ENCODE measurements at regions not wholly inside any gene's neighbourhood (a gene's known extent, or its start where the extent isn't known, plus 50 kb on each side); places are given as distances from the start of the nearest gene placed in this dataset.

DNA sequence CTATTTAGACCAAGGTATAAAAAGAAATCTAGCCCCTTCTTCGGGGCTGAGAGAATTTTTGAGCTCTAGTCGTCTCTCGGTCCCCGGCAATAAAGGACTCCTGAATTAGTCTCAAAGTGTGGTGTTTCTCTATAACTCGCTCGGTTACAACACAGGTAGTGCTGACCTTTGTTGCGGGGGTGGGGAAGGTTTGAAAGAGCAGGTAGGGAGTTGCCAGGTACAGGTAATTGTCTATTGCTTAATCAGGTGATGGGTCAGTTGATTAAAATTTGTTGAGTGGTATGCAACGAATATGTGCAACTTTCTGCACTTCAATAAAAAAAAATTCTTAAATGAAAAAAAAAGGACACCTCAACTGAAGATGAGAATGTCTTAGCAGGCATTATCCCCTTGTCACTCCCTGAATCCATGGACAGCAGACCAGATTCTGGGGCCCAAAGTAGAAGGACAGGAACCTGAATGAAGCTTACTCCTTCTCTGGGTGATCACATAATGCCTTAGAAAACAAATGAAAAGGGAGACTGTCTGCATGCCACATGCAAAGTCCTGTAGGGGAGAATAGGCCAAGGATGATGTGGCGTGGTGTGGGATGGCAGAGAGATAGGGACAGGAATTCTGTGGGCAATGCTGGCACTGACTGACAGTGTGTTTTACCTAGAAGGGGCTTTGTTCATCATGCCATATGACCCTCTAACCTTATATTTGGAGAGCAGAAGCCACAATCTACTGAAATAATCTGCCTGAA, 157.6 kb upstream of the OLIG3 start:
- Histone ChIP-seq H3K36me3 (ENCODE audit: control insufficient read depth in 2 of 4, insufficient read depth in 4 of 4, low read length in 3 of 4) (peaks cover 0 to 2% (median 0%) of the 10 kb centered on the region in 4 experiments; a peak in 1 of 8 replicates), H2AK5ac (ENCODE audit: low read depth, low read length) (no peak overlapping the region), H4K20me1 (replicated peaks in 1 of 2; ENCODE audit: control insufficient read depth in 1 of 2, insufficient read depth in 2 of 2, low read length in 2 of 2) (no peaks in the 10 kb centered on the region), H3K79me1 (ENCODE audit: low read depth, low read length) (no peaks in the 10 kb centered on the region), H3K23me2 (ENCODE audit: low read depth, low read length) (no peaks in the 10 kb centered on the region), H3K4me2 (ENCODE audit: insufficient read depth in 1 of 2, low read depth in 2 of 2, low read length in 2 of 2) (no peak overlapping the region), H4K5ac (ENCODE audit: insufficient read length, low read depth, low read length) (no peak overlapping the region), H3K27me3 (replicated peaks in 1 of 4; ENCODE audit: control insufficient read depth in 3 of 4, extremely low read depth in 1 of 4, insufficient read depth in 3 of 4, low read length in 3 of 4) (no peaks in the 10 kb centered on the region), H4K8ac (ENCODE audit: extremely low read depth, insufficient read depth, low read length) (no peak overlapping the region), H2BK15ac (ENCODE audit: low read length) (no peak overlapping the region), H3K9ac (replicated peaks in 1 of 4; ENCODE audit: extremely low read depth in 1 of 4, low read depth in 3 of 4, low read length in 3 of 4) (no peak overlapping the region), H2BK20ac (ENCODE audit: low read length) (no peak overlapping the region), H3K18ac (ENCODE audit: extremely low read depth, low read length) (no peak overlapping the region), H4K91ac (replicated peaks; ENCODE audit: insufficient read length, low read length) (no peak overlapping the region), H3K23ac (ENCODE audit: insufficient read length) (no peak overlapping the region), H2BK120ac (replicated peaks; ENCODE audit: low read depth, low read length) (no peak overlapping the region), H3K9me3 (ENCODE audit: insufficient read depth in 2 of 2, low read depth in 1 of 2, low read length in 1 of 2) (peaks cover 34 to 36% of the 10 kb centered on the region in 2 experiments), H3K4me3 (ENCODE audit: extremely low read depth in 1 of 4, insufficient read depth in 2 of 4, low read depth in 3 of 4, low read length in 4 of 4) (no peak overlapping the region), H3K27ac (ENCODE audit: low read depth, low read length) (no peak overlapping the region), H2AFZ (ENCODE audit: low read length) (no peak overlapping the region), H3K4ac (replicated peaks; ENCODE audit: insufficient read length, low read depth, low read length) (no peak overlapping the region), H3K14ac (ENCODE audit: insufficient read length) (no peak overlapping the region), H3K56ac (replicated peaks; ENCODE audit: insufficient read length, low read depth, low read length) (no peak overlapping the region), H2BK12ac (ENCODE audit: low read depth, low read length) (no peak overlapping the region), H2BK5ac (ENCODE audit: low read depth, low read length) (no peak overlapping the region), H3K79me2 (ENCODE audit: control insufficient read depth in 1 of 2, insufficient read depth in 2 of 2, low read length in 2 of 2) (no peaks in the 10 kb centered on the region), H3K4me1 (replicated peaks in 1 of 4; ENCODE audit: control insufficient read depth in 3 of 4, insufficient read depth in 4 of 4, low read length in 3 of 4) (no peaks in the 10 kb centered on the region)
- no peak for TF ChIP-seq ZNF274 (IDR thresholded peaks at IDR 0.05; ENCODE audit: borderline replicate concordance, extremely low read depth, low read length)
- no peak for TF ChIP-seq CTBP2 (IDR thresholded peaks at IDR 0.05; ENCODE audit: borderline replicate concordance, insufficient read depth, insufficient read length, low read length)
- no peak for TF ChIP-seq NRF1 (IDR thresholded peaks at IDR 0.05; ENCODE audit: low read depth, low read length)
- TF ChIP-seq TEAD4 (IDR thresholded peaks at IDR 0.05; ENCODE audit: low read depth, low read length), result no peak
- TF ChIP-seq TBP (IDR thresholded peaks at IDR 0.05; ENCODE audit: low read depth, low read length), result no peak
- no peak for TF ChIP-seq TCF12 (IDR thresholded peaks at IDR 0.05; ENCODE audit: low read depth, low read length)
- TF ChIP-seq BRCA1 (IDR thresholded peaks at IDR 0.05; ENCODE audit: low read depth, low read length), result no peak
- FAIRE-seq, result no peak
- WGBS, 2 experiments (ENCODE audit: extremely low coverage in 1 of 2, insufficient coverage in 1 of 2, insufficient read length in 1 of 2, insufficient replicate concordance in 2 of 2, low coverage in 1 of 2, low lambda C conversion rate in 2 of 2, missing lambda C conversion rate in 1 of 2), result 87% methylated on average over 9 of the region's 9 CpGs; no CpG with 5 or more reads in 1 of the 2 experiments
- ChIA-PET CTCF (ENCODE audit: partially characterized antibody) (interaction anchor here (0.6 to 0.7 kb wide), 3 partner anchors 156 to 1030 kb away, joined by 3 to 4 read pairs (median 3); no protein-coding TSS in a partner anchor), POLR2A (ENCODE audit: partially characterized antibody) (interaction anchor here (0.6 kb wide), 1 partner anchor 1041 kb away, joined by 4 read pairs; no protein-coding TSS in a partner anchor)
- DNase-seq (ENCODE audit: low read depth in 1 of 2, low spot score in 2 of 2), result no peak

Data from H1 (cell line).